IMR-90 (cell line): ENCODE measurements at regions not wholly inside any gene's neighbourhood (a gene's known extent, or its start where the extent isn't known, plus 50 kb on each side); places are given as distances from the start of the nearest gene placed in this dataset.

Experiments
- ATAC-seq: fragments of 200-7000 bp; cut with Tn5 transposase; 2 replicates; pipeline ENCODE4 v1.9.1; 2020; ENCODE audit warnings: low read depth, mild to moderate bottlenecking, moderate library complexity
- BruUV-seq: library from RNA; stranded (reverse); fragments of 400-500 nt; replicated peaks from 2 replicates; lab custom pipeline; 2021; lab: Mats Ljungman, UMichigan
- CTCF ChIA-PET: fragments of 300-600 bp; formaldehyde crosslinking; extraction: SDS; loops from one replicate; lab custom pipeline; 2021; ENCODE audit warnings: antibody characterized with exemption; lab: Yijun Ruan, JAX
- POLR2A ChIA-PET: fragments of 300-600 bp; sonication (Branson Sonifier 250); formaldehyde crosslinking; loops from one replicate; lab custom pipeline; 2022; ENCODE audit warnings: antibody characterized with exemption; ENCODE audit not compliant: unreplicated experiment; lab: Charles Lee
- DNase-seq: peaks from one replicate; pipeline ENCODE4 v3.0.0; 2013
- H2AFZ ChIP-seq: replicated peaks from 2 replicates; pipeline ENCODE3; 2013; ENCODE audit warnings: low read length, mild to moderate bottlenecking; ENCODE audit not compliant: poor library complexity
- H2AK5ac ChIP-seq: 2 replicates; pipeline ENCODE4 v1.6.1; 2013; ENCODE audit warnings: low read depth, low read length, inconsistent platforms
- H2AK9ac ChIP-seq: replicated peaks from 2 replicates; pipeline ENCODE3; 2013; ENCODE audit warnings: mild to moderate bottlenecking, low read depth, low read length, moderate library complexity; ENCODE audit not compliant: poor library complexity
- H2BK120ac ChIP-seq: 2 replicates; pipeline ENCODE4 v1.6.1; 2013; ENCODE audit warnings: low read depth, low read length, inconsistent platforms
- H2BK15ac ChIP-seq: 3 replicates; pipeline ENCODE4 v1.6.1; 2013; ENCODE audit warnings: low read depth, low read length, inconsistent platforms
- H2BK20ac ChIP-seq: 2 replicates; pipeline ENCODE4 v1.6.1; 2013; ENCODE audit warnings: low read depth, mild to moderate bottlenecking, inconsistent platforms, low read length, moderate library complexity
- H2BK5ac ChIP-seq: 2 replicates; pipeline ENCODE4 v1.6.1; 2013; ENCODE audit warnings: mild to moderate bottlenecking, low read depth, low read length, inconsistent platforms; ENCODE audit not compliant: poor library complexity, severe bottlenecking
- H3K14ac ChIP-seq: replicated peaks from 2 replicates; pipeline ENCODE4 v1.6.1; 2013; ENCODE audit warnings: low read depth, low read length, inconsistent platforms
- H3K18ac ChIP-seq: 2 replicates; pipeline ENCODE4 v1.6.1; 2013; ENCODE audit warnings: low read depth, low read length, control low read depth
- H3K23ac ChIP-seq: 2 replicates; pipeline ENCODE4 v1.6.1; 2013; ENCODE audit warnings: low read depth, low read length, inconsistent platforms
- H3K27ac ChIP-seq: 2 replicates; pipeline ENCODE4 v1.5.1; 2013; ENCODE audit warnings: mild to moderate bottlenecking, control low read depth, low read length; ENCODE audit not compliant: insufficient read depth
- H3K27me3 ChIP-seq: 2 replicates; pipeline ENCODE4 v1.6.1; 2013; ENCODE audit warnings: low read length; ENCODE audit not compliant: control insufficient read depth, insufficient read depth
- H3K36me3 ChIP-seq: 2 replicates; pipeline ENCODE4 v1.6.1; 2013; ENCODE audit warnings: low read length, mixed read lengths; ENCODE audit not compliant: control insufficient read depth, insufficient read depth
- H3K4ac ChIP-seq: 2 replicates; pipeline ENCODE4 v1.6.1; 2013; ENCODE audit warnings: low read depth, low read length, inconsistent platforms
- H3K4me1 ChIP-seq: 2 replicates; pipeline ENCODE4 v1.6.1; 2013; ENCODE audit warnings: low read length, mixed read lengths; ENCODE audit not compliant: control insufficient read depth, insufficient read depth
- H3K4me2 ChIP-seq: 2 replicates; pipeline ENCODE4 v1.6.1; 2013; ENCODE audit warnings: low read depth, mild to moderate bottlenecking, control low read depth, low read length, moderate library complexity
- H3K4me3 ChIP-seq: 2 replicates; pipeline ENCODE4 v1.5.1; 2013; ENCODE audit warnings: low read depth, mild to moderate bottlenecking, control low read depth, low read length, moderate library complexity; ENCODE audit not compliant: insufficient read depth
- H3K56ac ChIP-seq: 2 replicates; pipeline ENCODE4 v1.6.1; 2013; ENCODE audit warnings: low read length, inconsistent platforms; ENCODE audit not compliant: insufficient read depth; ENCODE audit errors: extremely low read depth
- H3K79me1 ChIP-seq, 2 experiments: 2 replicates each; pipeline ENCODE4 v1.6.1; 2013; ENCODE audit warnings: low read length in 2 of 2, inconsistent platforms in 1 of 2, low read depth in 1 of 2
- H3K9ac ChIP-seq: 2 replicates; pipeline ENCODE4 v1.6.1; 2013; ENCODE audit warnings: low read depth, low read length, control low read depth
- H3K9me1 ChIP-seq: 2 replicates; pipeline ENCODE4 v1.6.1; 2013; ENCODE audit warnings: low read length, inconsistent platforms; ENCODE audit not compliant: insufficient read depth
- H3K9me3 ChIP-seq: 2 replicates; pipeline ENCODE4 v1.6.1; 2013; ENCODE audit warnings: low read length; ENCODE audit not compliant: control insufficient read depth, insufficient read depth
- H4K20me1 ChIP-seq: 2 replicates; pipeline ENCODE4 v1.6.1; 2013; ENCODE audit warnings: low read length, inconsistent platforms; ENCODE audit not compliant: insufficient read depth
- H4K5ac ChIP-seq: 2 replicates; pipeline ENCODE4 v1.6.1; 2013; ENCODE audit warnings: mild to moderate bottlenecking, low read depth, low read length, control low read depth
- H4K8ac ChIP-seq, 2 experiments: 2 replicates each; pipeline ENCODE4 v1.6.1; 2013; ENCODE audit warnings: low read depth in 2 of 2, low read length in 2 of 2, control low read depth in 1 of 2, inconsistent platforms in 1 of 2
- H4K91ac ChIP-seq: 2 replicates; pipeline ENCODE4 v1.6.1; 2013; ENCODE audit warnings: low read depth, low read length, inconsistent platforms; ENCODE audit not compliant: insufficient read depth
- BHLHE40 ChIP-seq: fragments of 150-350 bp; IDR thresholded peaks from 2 replicates; pipeline ENCODE4 v1.6.1; 2016; ENCODE audit warnings: mild to moderate bottlenecking, low read depth, low read length
- CEBPB ChIP-seq: IDR thresholded peaks from 2 replicates; pipeline ENCODE4 v1.6.1; 2012; ENCODE audit warnings: low read depth, low read length, improper control_type of control experiment
- CHD1 ChIP-seq: IDR thresholded peaks from 2 replicates; pipeline ENCODE4 v1.6.1; 2012; ENCODE audit warnings: low read depth, low read length, improper control_type of control experiment
- FOS ChIP-seq: fragments of 150-350 bp; IDR thresholded peaks from 2 replicates; pipeline ENCODE4 v1.6.1; 2016; ENCODE audit warnings: low read depth, low read length
- MAFK ChIP-seq: IDR thresholded peaks from 2 replicates; pipeline ENCODE4 v1.6.1; 2012; ENCODE audit warnings: low read depth, low read length, improper control_type of control experiment
- MAZ ChIP-seq: IDR thresholded peaks from 2 replicates; pipeline ENCODE4 v1.6.1; 2012; ENCODE audit warnings: low read depth, mild to moderate bottlenecking, low read length, improper control_type of control experiment, moderate library complexity, borderline replicate concordance
- MXI1 ChIP-seq: IDR thresholded peaks from 2 replicates; pipeline ENCODE4 v1.6.1; 2012; ENCODE audit warnings: low read depth, mild to moderate bottlenecking, low read length, moderate library complexity, borderline replicate concordance
- POLR2A ChIP-seq: IDR thresholded peaks from 2 replicates; pipeline ENCODE4 v1.6.1; 2012; ENCODE audit warnings: mild to moderate bottlenecking, low read depth, low read length
- RCOR1 ChIP-seq: IDR thresholded peaks from 2 replicates; pipeline ENCODE4 v1.6.1; 2012; ENCODE audit warnings: mild to moderate bottlenecking, low read length, improper control_type of control experiment; ENCODE audit not compliant: insufficient replicate concordance
- RFX5 ChIP-seq: IDR thresholded peaks from 2 replicates; pipeline ENCODE4 v1.8.0; 2012; ENCODE audit warnings: low read depth, mild to moderate bottlenecking, low read length, moderate library complexity
- SMC3 ChIP-seq: fragments of 150-350 bp; IDR thresholded peaks from 2 replicates; pipeline ENCODE4 v1.6.1; 2016; ENCODE audit warnings: low read depth, mild to moderate bottlenecking, antibody characterized with exemption, low read length, moderate library complexity
- WGBS, 2 experiments: methylation state at CpG; one replicate each; pipeline versions ENCODE4 v1.1.5 to v1.1.7; 2013; ENCODE audit warnings: missing lambda C conversion rate in 2 of 2; ENCODE audit not compliant: insufficient read length in 1 of 2; ENCODE audit errors: extremely low coverage in 2 of 2; 5-methylcytosine and 5-hydroxymethylcytosine counted together
- dilution Hi-C: fragments of 300-500 bp; cut with HindIII; formaldehyde crosslinking; loops from one replicate; pipeline ENCODE4 v1.14.3; 2018; ENCODE audit warnings: low sequenced_read_pairs; ENCODE audit not compliant: unreplicated experiment
- in situ Hi-C: fragments of 300-500 bp; cut with MboI; formaldehyde crosslinking; loops from 3 replicates; pipeline ENCODE4 v1.14.3; 2019; ENCODE audit warnings: low sequenced_read_pairs, inconsistent platforms, mixed read lengths
- intact Hi-C: fragments of 100-400 bp; cut with micrococcal nuclease; formaldehyde crosslinking; loops from 2 replicates; pipeline ENCODE4 v1.10.0; 2022
- TF ChIP-seq, protein P1 (sequence below): fragments of 150-350 bp; IDR thresholded peaks from 2 replicates; pipeline ENCODE4 v1.6.1; 2017; ENCODE audit warnings: mild to moderate bottlenecking, antibody characterized with exemption, low read length, low read depth
- TF ChIP-seq, protein P2 (sequence below): conservative IDR thresholded peaks from 2 replicates; pipeline ENCODE4 v1.5.1; 2012; ENCODE audit warnings: mild to moderate bottlenecking, low read depth, low read length, improper control_type of control experiment
- TF ChIP-seq, protein P3 (sequence below): fragments of 150-350 bp; IDR thresholded peaks from 2 replicates; pipeline ENCODE4 v1.6.1; 2016; ENCODE audit warnings: low read depth, mild to moderate bottlenecking, low read length, moderate library complexity, borderline replicate concordance

DNA sequence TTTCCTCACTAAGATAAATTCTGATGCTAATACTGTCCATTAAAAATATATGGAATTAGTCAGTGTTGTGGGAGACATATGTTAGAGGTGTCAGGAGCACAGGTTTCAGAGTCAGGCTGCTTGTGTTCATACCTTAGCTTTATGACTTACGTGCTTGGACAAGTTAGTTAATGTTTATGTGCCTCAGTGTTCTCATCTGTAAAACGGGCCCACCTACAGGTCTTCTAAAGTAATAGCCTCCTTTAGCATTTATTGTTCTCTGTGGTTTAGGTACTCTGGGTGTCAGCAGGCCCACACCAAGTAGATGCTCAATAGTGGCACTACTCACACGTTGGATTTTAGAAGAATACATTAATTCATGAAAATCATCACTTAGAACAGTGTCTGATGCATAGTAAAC lies 308.7 kb upstream of the ZC3H12C start:
- dilution Hi-C loops: no loop called here
- H2BK15ac ChIP-seq: no peak overlapping the region
- no peaks in the 10 kb centered on the region; the same call in 1 of the 2 replicates for H3K27me3 ChIP-seq
- no peak overlapping the region for H4K8ac ChIP-seq
- H2BK120ac ChIP-seq: no peak overlapping the region
- H3K23ac ChIP-seq: no peak overlapping the region
- POLR2A ChIA-PET: interaction anchor here (0.6 kb wide), 1 partner anchor 485 kb away, joined by 4 read pairs; no protein-coding TSS in a partner anchor
- no peak overlapping the region for H3K56ac ChIP-seq
- H3K9ac ChIP-seq: no peak overlapping the region
- no peak for TF ChIP-seq CEBPB
- TF ChIP-seq, protein P1, sequence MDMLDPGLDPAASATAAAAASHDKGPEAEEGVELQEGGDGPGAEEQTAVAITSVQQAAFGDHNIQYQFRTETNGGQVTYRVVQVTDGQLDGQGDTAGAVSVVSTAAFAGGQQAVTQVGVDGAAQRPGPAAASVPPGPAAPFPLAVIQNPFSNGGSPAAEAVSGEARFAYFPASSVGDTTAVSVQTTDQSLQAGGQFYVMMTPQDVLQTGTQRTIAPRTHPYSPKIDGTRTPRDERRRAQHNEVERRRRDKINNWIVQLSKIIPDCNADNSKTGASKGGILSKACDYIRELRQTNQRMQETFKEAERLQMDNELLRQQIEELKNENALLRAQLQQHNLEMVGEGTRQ: no peak
- no peak for TF ChIP-seq SMC3
- TF ChIP-seq FOS: no peak
- TF ChIP-seq CHD1: no peak
- TF ChIP-seq, protein P2, sequence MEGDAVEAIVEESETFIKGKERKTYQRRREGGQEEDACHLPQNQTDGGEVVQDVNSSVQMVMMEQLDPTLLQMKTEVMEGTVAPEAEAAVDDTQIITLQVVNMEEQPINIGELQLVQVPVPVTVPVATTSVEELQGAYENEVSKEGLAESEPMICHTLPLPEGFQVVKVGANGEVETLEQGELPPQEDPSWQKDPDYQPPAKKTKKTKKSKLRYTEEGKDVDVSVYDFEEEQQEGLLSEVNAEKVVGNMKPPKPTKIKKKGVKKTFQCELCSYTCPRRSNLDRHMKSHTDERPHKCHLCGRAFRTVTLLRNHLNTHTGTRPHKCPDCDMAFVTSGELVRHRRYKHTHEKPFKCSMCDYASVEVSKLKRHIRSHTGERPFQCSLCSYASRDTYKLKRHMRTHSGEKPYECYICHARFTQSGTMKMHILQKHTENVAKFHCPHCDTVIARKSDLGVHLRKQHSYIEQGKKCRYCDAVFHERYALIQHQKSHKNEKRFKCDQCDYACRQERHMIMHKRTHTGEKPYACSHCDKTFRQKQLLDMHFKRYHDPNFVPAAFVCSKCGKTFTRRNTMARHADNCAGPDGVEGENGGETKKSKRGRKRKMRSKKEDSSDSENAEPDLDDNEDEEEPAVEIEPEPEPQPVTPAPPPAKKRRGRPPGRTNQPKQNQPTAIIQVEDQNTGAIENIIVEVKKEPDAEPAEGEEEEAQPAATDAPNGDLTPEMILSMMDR: no peak
- no peak for TF ChIP-seq MAZ
- TF ChIP-seq POLR2A: no peak
- TF ChIP-seq RFX5: no peak
- no peak for TF ChIP-seq RCOR1
- TF ChIP-seq MXI1: no peak
- TF ChIP-seq BHLHE40: no peak
- TF ChIP-seq MAFK: no peak
- TF ChIP-seq, protein P3, sequence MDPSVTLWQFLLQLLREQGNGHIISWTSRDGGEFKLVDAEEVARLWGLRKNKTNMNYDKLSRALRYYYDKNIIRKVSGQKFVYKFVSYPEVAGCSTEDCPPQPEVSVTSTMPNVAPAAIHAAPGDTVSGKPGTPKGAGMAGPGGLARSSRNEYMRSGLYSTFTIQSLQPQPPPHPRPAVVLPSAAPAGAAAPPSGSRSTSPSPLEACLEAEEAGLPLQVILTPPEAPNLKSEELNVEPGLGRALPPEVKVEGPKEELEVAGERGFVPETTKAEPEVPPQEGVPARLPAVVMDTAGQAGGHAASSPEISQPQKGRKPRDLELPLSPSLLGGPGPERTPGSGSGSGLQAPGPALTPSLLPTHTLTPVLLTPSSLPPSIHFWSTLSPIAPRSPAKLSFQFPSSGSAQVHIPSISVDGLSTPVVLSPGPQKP: no peak
- no peak overlapping the region for H4K5ac ChIP-seq
- no peak overlapping the region for H3K14ac ChIP-seq
- no peaks in the 10 kb centered on the region for H3K79me1 ChIP-seq
- no peak overlapping the region for H3K4ac ChIP-seq
- no CpG with 5 or more reads among the region's 3 CpGs for WGBS, 2 experiments
- H3K4me1 ChIP-seq: no peaks in the 10 kb centered on the region
- no peaks in the 10 kb centered on the region for H4K20me1 ChIP-seq
- in situ Hi-C loops: no loop called here
- H3K9me3 ChIP-seq: no peaks in the 10 kb centered on the region
- H2AK5ac ChIP-seq: no peak overlapping the region
- ATAC-seq (no peak), DNase-seq (no peak)
- no peak overlapping the region for H2BK5ac ChIP-seq
- no peak overlapping the region for H3K27ac ChIP-seq
- H3K4me3 ChIP-seq: no peak overlapping the region
- CTCF ChIA-PET: no interaction called here
- no peak overlapping the region for H3K4me2 ChIP-seq
- intact Hi-C loops: no loop called here
- H3K18ac ChIP-seq: no peak overlapping the region
- no peak overlapping the region for H2AK9ac ChIP-seq
- H3K9me1 ChIP-seq: no peaks in the 10 kb centered on the region
- no peaks in the 10 kb centered on the region for H3K36me3 ChIP-seq
- no peak overlapping the region for H2BK20ac ChIP-seq
- BruUV-seq: no TSS peak
- no peak overlapping the region for H4K91ac ChIP-seq
- no peak overlapping the region for H2AFZ ChIP-seq
